ENCODE measurements at regions not wholly inside any gene's neighbourhood (a gene's known extent, or its start where the extent isn't known, plus 50 kb on each side); places are given as distances from the start of the nearest gene placed in this dataset.

GRCh38 chr11:129631201-129631600 lies 184.4 kb upstream of the TMEM45B start:
- TF ChIP-seq CTCF (IDR thresholded peaks at IDR 0.05) (no peak), HOXB13 (CRISPR knock-in tag; IDR thresholded peaks at IDR 0.05; ENCODE audit: low read depth) (no peak), POLR2A (IDR thresholded peaks at IDR 0.05; ENCODE audit: low read length) (no peak)

All from A549 (cell line).